PC-3 (cell line): ENCODE measurements at regions not wholly inside any gene's neighbourhood (a gene's known extent, or its start where the extent isn't known, plus 50 kb on each side); places are given as distances from the start of the nearest gene placed in this dataset.

Source experiments
- ATAC-seq: fragments of 200-7000 bp; cut with Tn5 transposase; 2 replicates; pipeline ENCODE4 v1.9.1; 2020; ENCODE audit warnings: mild to moderate bottlenecking, moderate library complexity
- BruUV-seq: library from RNA; stranded (reverse); fragments of 400-500 nt; replicated peaks from 2 replicates; lab custom pipeline; 2021; lab: Mats Ljungman, UMichigan
- CTCF ChIA-PET: fragments of 300-600 bp; sonication (Branson Sonifier 250); formaldehyde crosslinking; loops from one replicate; lab custom pipeline; 2022; ENCODE audit warnings: antibody characterized with exemption; lab: Charles Lee
- POLR2A ChIA-PET: fragments of 300-600 bp; sonication (Branson Sonifier 250); formaldehyde crosslinking; loops from one replicate; lab custom pipeline; 2022; ENCODE audit warnings: antibody characterized with exemption; ENCODE audit not compliant: unreplicated experiment; lab: Charles Lee
- DNase-seq: peaks from one replicate; pipeline ENCODE4 v3.0.0-alpha.2; 2015
- H2AFZ ChIP-seq: fragments of 300-600 bp; sonication (generic); 2 replicates; pipeline ENCODE4 v1.6.0; 2016; ENCODE audit warnings: antibody characterized with exemption, low read length
- H3F3A ChIP-seq: fragments of 300-600 bp; sonication (generic); one replicate; pipeline ENCODE4 v1.6.0; 2017; ENCODE audit warnings: antibody characterized with exemption, low read length, control low read depth, mild to moderate bottlenecking; ENCODE audit not compliant: unreplicated experiment
- H3K27ac ChIP-seq: fragments of 300-600 bp; sonication (generic); 2 replicates; pipeline ENCODE4 v1.5.1; 2016; ENCODE audit warnings: mild to moderate bottlenecking, low read length
- H3K27me3 ChIP-seq: fragments of 300-600 bp; sonication (generic); 2 replicates; pipeline ENCODE4 v1.6.1; 2016; ENCODE audit warnings: low read length, mixed read lengths
- H3K36me3 ChIP-seq: fragments of 300-600 bp; sonication (generic); 2 replicates; pipeline ENCODE4 v1.6.1; 2016; ENCODE audit warnings: low read depth, mixed run types, low read length, mixed read lengths
- H3K4me1 ChIP-seq: fragments of 300-600 bp; sonication (generic); 2 replicates; pipeline ENCODE4 v1.5.1; 2016; ENCODE audit warnings: low read length; ENCODE audit not compliant: insufficient read depth
- H3K4me2 ChIP-seq: fragments of 300-600 bp; sonication (generic); 2 replicates; pipeline ENCODE4 v1.6.0; 2016; ENCODE audit warnings: low read length
- H3K4me3 ChIP-seq: fragments of 300-600 bp; sonication (generic); 2 replicates; pipeline ENCODE4 v1.5.1; 2016; ENCODE audit warnings: mild to moderate bottlenecking, low read length, mixed read lengths
- H3K79me2 ChIP-seq: fragments of 300-600 bp; sonication (generic); 2 replicates; pipeline ENCODE4 v1.6.1; 2017; ENCODE audit warnings: low read length, mixed read lengths
- H3K9ac ChIP-seq: fragments of 300-600 bp; sonication (generic); 2 replicates; pipeline ENCODE4 v1.6.0; 2016; ENCODE audit warnings: mild to moderate bottlenecking, low read length
- H3K9me2 ChIP-seq: fragments of 300-600 bp; sonication (generic); replicated peaks from 2 replicates; pipeline ENCODE4 v1.6.1; 2016; ENCODE audit warnings: mixed run types, low read length, mixed read lengths
- H3K9me3 ChIP-seq: fragments of 300-600 bp; sonication (generic); 2 replicates; pipeline ENCODE4 v1.6.1; 2016; ENCODE audit warnings: low read length, mixed read lengths
- H4K20me1 ChIP-seq: fragments of 300-600 bp; sonication (generic); 2 replicates; pipeline ENCODE4 v1.6.1; 2016; ENCODE audit warnings: low read length, mixed read lengths
- EZH2 ChIP-seq: fragments of 300-600 bp; sonication (generic); IDR thresholded peaks from one replicate; pipeline ENCODE4 v1.6.1; 2017; ENCODE audit warnings: antibody characterized with exemption, mild to moderate bottlenecking, low read length; ENCODE audit not compliant: unreplicated experiment
- EZH2phosphoT487 ChIP-seq: fragments of 300-600 bp; sonication (generic); IDR thresholded peaks from 2 replicates; pipeline ENCODE4 v1.6.1; 2018; ENCODE audit warnings: mild to moderate bottlenecking, antibody characterized with exemption, low read length, borderline replicate concordance
- intact Hi-C: fragments of 100-400 bp; cut with micrococcal nuclease; formaldehyde crosslinking; loops from 2 replicates; pipeline ENCODE4 v1.9.0; 2023
- TF ChIP-seq, protein P1 (sequence below): fragments of 300-600 bp; sonication (generic); conservative IDR thresholded peaks from 2 replicates; pipeline ENCODE4 v1.5.1; 2017; ENCODE audit warnings: antibody characterized with exemption, low read depth, mild to moderate bottlenecking, low read length

DNA sequence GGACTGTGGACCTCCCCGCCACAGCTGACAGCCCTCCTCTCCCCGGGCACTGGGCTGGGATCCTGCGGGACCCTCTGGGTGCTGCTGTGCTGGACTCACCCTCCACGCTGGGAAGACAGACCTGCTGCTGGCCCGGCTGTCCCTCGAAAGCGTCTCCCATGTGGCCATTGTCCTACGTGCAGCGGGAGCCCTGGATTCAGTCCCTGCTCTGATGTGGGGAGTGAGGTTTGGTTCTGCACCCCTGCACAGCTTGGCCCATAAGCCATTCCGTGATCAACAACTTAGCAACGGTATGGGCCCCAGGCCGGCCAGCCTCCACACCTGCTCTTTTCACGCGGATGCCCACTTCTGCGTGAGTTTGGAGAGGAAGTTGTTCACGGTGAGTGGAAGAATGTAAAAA is 195.2 kb downstream of the TEX29 start:
- DNase-seq (no peak), ATAC-seq (no peak)
- Histone ChIP-seq H3K9ac (no peak overlapping the region), H3F3A (no peaks in the 10 kb centered on the region), H3K27ac (no peak overlapping the region), H3K9me2 (no peaks in the 10 kb centered on the region), H3K36me3 (no peaks in the 10 kb centered on the region), H3K27me3 (peaks cover 3% of the 10 kb centered on the region; the same call in 1 of the 2 replicates), H3K79me2 (no peaks in the 10 kb centered on the region), H2AFZ (no peak overlapping the region), H4K20me1 (no peaks in the 10 kb centered on the region), H3K9me3 (no peaks in the 10 kb centered on the region), H3K4me3 (no peak overlapping the region), H3K4me1 (no peaks in the 10 kb centered on the region), H3K4me2 (no peak overlapping the region)
- intact Hi-C loops: no loop called here
- no TSS peak for BruUV-seq
- CTCF ChIA-PET: no interaction called here
- TF ChIP-seq EZH2phosphoT487: no peak
- no peak for TF ChIP-seq EZH2
- TF ChIP-seq, protein P1, sequence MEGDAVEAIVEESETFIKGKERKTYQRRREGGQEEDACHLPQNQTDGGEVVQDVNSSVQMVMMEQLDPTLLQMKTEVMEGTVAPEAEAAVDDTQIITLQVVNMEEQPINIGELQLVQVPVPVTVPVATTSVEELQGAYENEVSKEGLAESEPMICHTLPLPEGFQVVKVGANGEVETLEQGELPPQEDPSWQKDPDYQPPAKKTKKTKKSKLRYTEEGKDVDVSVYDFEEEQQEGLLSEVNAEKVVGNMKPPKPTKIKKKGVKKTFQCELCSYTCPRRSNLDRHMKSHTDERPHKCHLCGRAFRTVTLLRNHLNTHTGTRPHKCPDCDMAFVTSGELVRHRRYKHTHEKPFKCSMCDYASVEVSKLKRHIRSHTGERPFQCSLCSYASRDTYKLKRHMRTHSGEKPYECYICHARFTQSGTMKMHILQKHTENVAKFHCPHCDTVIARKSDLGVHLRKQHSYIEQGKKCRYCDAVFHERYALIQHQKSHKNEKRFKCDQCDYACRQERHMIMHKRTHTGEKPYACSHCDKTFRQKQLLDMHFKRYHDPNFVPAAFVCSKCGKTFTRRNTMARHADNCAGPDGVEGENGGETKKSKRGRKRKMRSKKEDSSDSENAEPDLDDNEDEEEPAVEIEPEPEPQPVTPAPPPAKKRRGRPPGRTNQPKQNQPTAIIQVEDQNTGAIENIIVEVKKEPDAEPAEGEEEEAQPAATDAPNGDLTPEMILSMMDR: no peak
- POLR2A ChIA-PET: no interaction called here

DNA sequence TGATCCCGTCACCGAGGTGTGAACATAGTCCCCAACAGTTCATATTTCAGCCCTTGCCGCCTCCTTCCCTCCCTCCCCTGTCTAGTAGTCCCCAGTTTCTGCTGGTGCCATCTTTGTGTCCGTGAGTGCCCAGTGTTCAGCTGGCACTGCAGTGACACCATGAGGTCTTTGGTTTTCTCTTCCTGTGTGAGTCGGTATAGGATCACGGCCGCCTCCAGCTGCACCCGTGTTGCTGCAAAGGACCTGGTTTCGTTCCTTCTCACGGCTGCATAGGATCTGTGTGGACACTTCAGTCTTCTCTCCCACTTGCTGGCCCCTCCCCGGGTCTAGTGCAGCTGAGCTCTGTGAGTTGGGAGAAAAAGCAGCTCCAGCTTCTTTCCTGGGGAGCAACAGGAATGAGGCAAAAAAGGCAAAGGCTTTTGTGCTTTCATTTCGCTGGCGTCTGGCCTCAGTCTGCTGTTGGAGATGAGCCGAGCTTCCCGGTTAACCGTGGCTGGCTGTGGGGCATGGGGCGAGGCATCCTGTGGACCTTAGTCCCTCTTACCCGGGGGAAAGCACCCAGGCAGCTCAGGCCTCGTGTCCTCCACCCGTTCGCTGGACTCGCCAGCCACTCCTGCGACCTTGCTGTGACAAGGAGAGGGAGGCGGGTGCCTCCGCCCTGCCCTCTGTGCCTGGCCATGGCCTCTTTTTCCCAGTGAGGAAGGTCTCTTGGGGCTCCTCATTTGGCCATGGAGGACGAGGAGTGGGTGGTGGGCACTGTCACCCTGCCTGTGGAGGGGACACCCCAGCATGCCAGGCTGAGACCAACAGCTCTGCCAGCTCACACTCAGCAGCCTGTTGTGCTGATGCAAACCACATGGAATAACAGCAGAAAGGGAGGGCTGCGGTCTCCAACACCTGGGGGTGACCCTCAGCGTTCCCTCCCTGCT is 196.5 kb downstream of the TEX29 start:
- Histone ChIP-seq H3K4me2 (peak overlapping the region; percentile 73), H3K9me3 (no peaks in the 10 kb centered on the region), H3K9ac (no peak overlapping the region), H3K4me3 (peak overlapping the region; percentile 58; the same call in 1 of the 2 replicates), H4K20me1 (no peaks in the 10 kb centered on the region), H3K27ac (no peak overlapping the region), H3K9me2 (no peaks in the 10 kb centered on the region), H3K79me2 (no peaks in the 10 kb centered on the region), H3F3A (no peaks in the 10 kb centered on the region), H3K4me1 (no peaks in the 10 kb centered on the region), H2AFZ (peak overlapping the region; percentile 34; the same call in 1 of the 2 replicates), H3K27me3 (peaks cover 14% of the 10 kb centered on the region), H3K36me3 (no peaks in the 10 kb centered on the region)
- BruUV-seq: no TSS peak
- no peak for DNase-seq
- no peak for TF ChIP-seq EZH2
- TF ChIP-seq, protein P1: no peak
- peak; percentile 55 for ATAC-seq
- POLR2A ChIA-PET: no interaction called here
- CTCF ChIA-PET: no interaction called here
- intact Hi-C loops: no loop called here

GRCh38 chr13:111517641-111518010 is 197.2 kb downstream of the TEX29 start:
- Histone ChIP-seq H3K36me3 (no peaks in the 10 kb centered on the region), H3K27me3 (peaks cover 18% of the 10 kb centered on the region), H3K4me3 (no peak overlapping the region), H3K27ac (no peak overlapping the region), H3K79me2 (no peaks in the 10 kb centered on the region), H3K9me2 (no peaks in the 10 kb centered on the region), H3K4me1 (no peaks in the 10 kb centered on the region), H3K4me2 (no peak overlapping the region), H2AFZ (no peak overlapping the region), H3K9me3 (no peaks in the 10 kb centered on the region), H3K9ac (no peak overlapping the region), H3F3A (no peaks in the 10 kb centered on the region), H4K20me1 (no peaks in the 10 kb centered on the region)
- intact Hi-C loops: no loop called here
- ChIA-PET CTCF (no interaction called here), POLR2A (no interaction called here)
- ATAC-seq (no peak), DNase-seq (no peak)
- BruUV-seq: no TSS peak
- TF ChIP-seq, protein P1: no peak
- no peak for TF ChIP-seq EZH2
- no peak for TF ChIP-seq EZH2phosphoT487
